Testis (tissue), 2 donors: ENCODE measurements at regions not wholly inside any gene's neighbourhood (a gene's known extent, or its start where the extent isn't known, plus 50 kb on each side); places are given as distances from the start of the nearest gene placed in this dataset.
"Not testable (repeated sequence)": the region's sequence is repeated elsewhere in the genome, so short reads cannot be mapped to it uniquely, and the experiment has no call there.

Experiments used
- DNase-seq: peaks from one replicate; pipeline ENCODE4 v3.0.0-alpha.2; 2019
- H3K27ac ChIP-seq, 2 donors: fragments of 200-600 bp; sonication (generic); one replicate each; pipeline ENCODE4 v1.5.1; 2019
- H3K27me3 ChIP-seq: fragments of 200-600 bp; sonication (generic); one replicate; pipeline ENCODE4 v1.5.1; 2019
- H3K36me3 ChIP-seq: fragments of 200-600 bp; sonication (generic); one replicate; pipeline ENCODE4 v1.5.1; 2017; ENCODE audit warnings: low read depth; ENCODE audit errors: missing control alignments
- H3K4me1 ChIP-seq: fragments of 200-600 bp; sonication (generic); one replicate; pipeline ENCODE4 v1.5.1; 2019
- H3K4me3 ChIP-seq, 2 donors: fragments of 200-600 bp; sonication (generic); one replicate each; pipeline ENCODE4 v1.5.1; 2017 to 2019
- H3K9me3 ChIP-seq: fragments of 200-600 bp; sonication (generic); one replicate; pipeline ENCODE4 v1.5.1; 2017
- WGBS, 2 donors: methylation state at CpG; one replicate each; pipeline ENCODE4 v1.1.5; 2018; 5-methylcytosine and 5-hydroxymethylcytosine counted together
- intact Hi-C: fragments of 100-400 bp; cut with DNase I; formaldehyde crosslinking; loops from one replicate; pipeline ENCODE4 v1.15.1; 2023; ENCODE audit warnings: low total_unique reads
- TF ChIP-seq, protein P1 (sequence below), 3 experiments: fragments of 450-650 bp in 2 of 3; fragments of 200-600 bp in 1 of 3; sonication (generic) in 1 of 3; IDR thresholded peaks; one replicate each; pipeline ENCODE4 v1.5.1; 2016 to 2019; ENCODE audit warnings: antibody characterized with exemption in 3 of 3, mild to moderate bottlenecking in 2 of 3, moderate library complexity in 1 of 3

DNA sequence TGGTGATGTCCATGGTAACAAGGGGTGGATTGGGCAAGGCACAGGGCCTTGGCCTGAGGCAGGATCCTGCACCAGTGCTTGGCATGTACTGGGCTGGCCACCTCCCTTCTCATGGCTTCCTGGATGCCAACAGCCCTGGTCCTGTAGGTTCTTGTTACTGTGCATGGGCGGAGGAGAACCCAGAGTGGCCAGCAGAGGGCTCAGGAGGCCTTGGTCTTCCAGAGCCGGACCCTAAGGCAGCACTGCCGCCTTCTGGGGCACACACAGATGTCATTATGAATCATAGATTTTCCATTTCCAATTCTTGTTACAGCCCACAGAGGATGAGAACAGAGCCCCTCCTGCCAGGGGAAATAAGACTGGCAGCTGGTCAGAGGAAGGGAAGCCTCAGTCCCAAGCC is 122.7 kb downstream of the ZNF267 start:
- H3K9me3 ChIP-seq, H3K36me3 ChIP-seq, H3K27me3 ChIP-seq, intact Hi-C loops, H3K4me1 ChIP-seq, H3K4me3 ChIP-seq, H3K27ac ChIP-seq: not testable (repeated sequence)
- WGBS, 2 donors: 37% methylated on average over 3 of the region's 3 CpGs; no CpG with 5 or more reads in 1 of the 2 donors
- TF ChIP-seq, protein P1, sequence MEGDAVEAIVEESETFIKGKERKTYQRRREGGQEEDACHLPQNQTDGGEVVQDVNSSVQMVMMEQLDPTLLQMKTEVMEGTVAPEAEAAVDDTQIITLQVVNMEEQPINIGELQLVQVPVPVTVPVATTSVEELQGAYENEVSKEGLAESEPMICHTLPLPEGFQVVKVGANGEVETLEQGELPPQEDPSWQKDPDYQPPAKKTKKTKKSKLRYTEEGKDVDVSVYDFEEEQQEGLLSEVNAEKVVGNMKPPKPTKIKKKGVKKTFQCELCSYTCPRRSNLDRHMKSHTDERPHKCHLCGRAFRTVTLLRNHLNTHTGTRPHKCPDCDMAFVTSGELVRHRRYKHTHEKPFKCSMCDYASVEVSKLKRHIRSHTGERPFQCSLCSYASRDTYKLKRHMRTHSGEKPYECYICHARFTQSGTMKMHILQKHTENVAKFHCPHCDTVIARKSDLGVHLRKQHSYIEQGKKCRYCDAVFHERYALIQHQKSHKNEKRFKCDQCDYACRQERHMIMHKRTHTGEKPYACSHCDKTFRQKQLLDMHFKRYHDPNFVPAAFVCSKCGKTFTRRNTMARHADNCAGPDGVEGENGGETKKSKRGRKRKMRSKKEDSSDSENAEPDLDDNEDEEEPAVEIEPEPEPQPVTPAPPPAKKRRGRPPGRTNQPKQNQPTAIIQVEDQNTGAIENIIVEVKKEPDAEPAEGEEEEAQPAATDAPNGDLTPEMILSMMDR (IDR thresholded peaks at IDR 0.05): peak in 2 of 3 experiments; percentile 31 to 43
- peak; percentile 76 for DNase-seq

DNA sequence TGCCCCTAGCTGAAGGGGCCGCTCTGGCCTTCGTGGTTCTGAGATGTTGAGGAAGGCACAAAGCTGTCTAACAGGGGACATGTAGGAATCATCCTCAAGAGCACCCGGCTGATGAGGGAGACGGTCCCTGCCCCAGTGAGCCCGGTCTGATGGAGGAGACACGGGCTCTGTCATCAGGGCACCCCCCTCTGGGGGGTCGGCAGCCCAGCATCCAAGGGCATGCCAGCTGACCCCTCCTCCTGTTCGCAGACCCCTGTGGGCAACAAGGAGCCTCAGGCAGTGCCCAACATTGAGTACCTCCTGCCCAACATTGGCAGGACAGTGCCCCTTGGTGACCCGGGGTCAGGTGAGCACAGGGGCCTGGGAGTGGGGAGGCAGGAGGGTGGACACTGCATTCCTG is 128.9 kb downstream of the ZNF267 start:
- H3K27me3 ChIP-seq, H3K4me1 ChIP-seq, H3K9me3 ChIP-seq, H3K4me3 ChIP-seq, H3K27ac ChIP-seq, H3K36me3 ChIP-seq, intact Hi-C loops, DNase-seq: not testable (repeated sequence)
- WGBS, 2 donors: 80 to 97% methylated on average over 5 to 7 of the region's 9 CpGs

DNA sequence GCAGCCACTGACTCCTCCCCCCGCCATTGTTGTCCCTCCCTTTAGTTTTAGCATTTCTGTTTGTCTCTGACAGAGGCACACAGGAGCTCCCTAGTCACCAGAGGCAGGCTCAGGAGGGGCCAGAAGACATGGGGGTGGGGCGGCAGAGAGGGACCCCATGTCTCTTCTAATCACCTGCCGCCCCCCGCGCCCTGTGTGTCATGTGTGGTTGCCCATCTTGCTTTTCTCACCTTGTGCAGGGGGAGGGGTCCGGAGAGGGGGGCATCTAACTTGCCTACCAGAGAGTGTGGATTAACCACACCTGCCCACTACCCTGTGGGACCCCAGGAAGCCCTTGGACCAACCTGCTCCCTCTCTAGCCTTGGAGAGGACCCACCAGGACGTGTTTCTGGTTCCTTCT is 130.2 kb downstream of the ZNF267 start:
- intact Hi-C loops, H3K36me3 ChIP-seq, DNase-seq, H3K27me3 ChIP-seq, H3K27ac ChIP-seq, H3K4me1 ChIP-seq, H3K4me3 ChIP-seq, H3K9me3 ChIP-seq: not testable (repeated sequence)
- 75% methylated on average over 6 of the region's 7 CpGs; no CpG with 5 or more reads in 1 of the 2 donors for WGBS, 2 donors

DNA sequence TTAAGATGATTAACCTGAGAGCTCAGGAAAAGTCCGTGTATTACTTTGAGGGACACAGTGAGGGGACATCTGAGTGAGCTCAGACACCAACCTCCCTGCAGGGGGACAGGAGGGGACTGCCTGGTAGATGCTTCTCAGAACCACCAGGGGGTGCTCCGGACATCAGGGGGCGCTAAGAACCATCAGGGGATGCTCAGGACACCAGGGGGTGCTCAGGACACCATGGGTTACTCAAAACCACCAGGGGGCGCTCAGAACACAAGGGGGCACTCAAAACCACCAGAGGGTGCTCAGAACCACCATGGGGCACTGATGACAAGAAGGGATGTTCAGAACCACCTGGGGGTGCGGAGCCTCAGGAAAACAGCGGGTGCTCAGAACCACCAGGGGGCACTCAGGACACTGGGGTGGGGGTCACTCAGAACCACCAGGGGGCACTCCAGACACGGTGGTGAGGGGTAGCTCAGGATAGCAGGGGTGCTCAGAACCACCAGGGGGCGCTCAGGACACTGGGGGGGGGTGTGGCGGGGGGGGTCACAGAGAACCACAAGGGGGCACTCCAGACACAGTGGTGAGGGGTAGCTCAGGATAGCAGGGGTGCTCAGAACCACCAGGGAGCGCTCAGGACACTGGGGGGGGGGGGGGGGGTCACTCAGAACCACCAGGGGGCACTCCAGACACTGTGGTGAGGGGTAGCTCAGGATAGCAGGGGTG is 165.3 kb downstream of the ZNF267 start:
- H3K27ac ChIP-seq, H3K27me3 ChIP-seq, H3K4me1 ChIP-seq, intact Hi-C loops, H3K4me3 ChIP-seq, H3K9me3 ChIP-seq, H3K36me3 ChIP-seq: not testable (repeated sequence)
- 60 to 70% methylated on average over 2 to 5 of the region's 10 CpGs for WGBS, 2 donors
- TF ChIP-seq, protein P1 (IDR thresholded peaks at IDR 0.05): peak in 1 of 3 experiments; percentile 19
- peak; percentile 29 for DNase-seq

DNA sequence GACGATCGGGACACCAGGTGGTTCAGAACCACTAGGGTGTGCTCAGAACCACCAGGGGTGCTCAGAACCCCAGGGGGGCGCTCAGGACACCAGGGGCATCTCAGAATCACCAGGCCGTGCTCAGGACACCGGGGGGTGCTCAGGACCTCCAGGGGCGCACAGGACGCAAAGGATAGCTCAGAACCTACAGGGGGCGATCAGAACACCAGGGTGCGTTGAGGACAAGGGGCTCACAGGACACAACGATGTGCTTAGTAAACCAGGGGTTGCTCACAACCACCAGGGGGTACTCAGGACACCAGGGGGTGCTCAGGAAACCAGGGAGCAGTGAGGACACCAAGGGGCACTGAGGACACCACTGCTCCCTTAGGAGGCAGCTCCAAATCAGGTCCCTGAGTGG is 166.3 kb downstream of the ZNF267 start:
- intact Hi-C loops, H3K9me3 ChIP-seq, H3K27me3 ChIP-seq, H3K4me1 ChIP-seq, H3K36me3 ChIP-seq, DNase-seq, H3K27ac ChIP-seq, H3K4me3 ChIP-seq: not testable (repeated sequence)
- WGBS, 2 donors: no CpG with 5 or more reads among the region's 10 CpGs

DNA sequence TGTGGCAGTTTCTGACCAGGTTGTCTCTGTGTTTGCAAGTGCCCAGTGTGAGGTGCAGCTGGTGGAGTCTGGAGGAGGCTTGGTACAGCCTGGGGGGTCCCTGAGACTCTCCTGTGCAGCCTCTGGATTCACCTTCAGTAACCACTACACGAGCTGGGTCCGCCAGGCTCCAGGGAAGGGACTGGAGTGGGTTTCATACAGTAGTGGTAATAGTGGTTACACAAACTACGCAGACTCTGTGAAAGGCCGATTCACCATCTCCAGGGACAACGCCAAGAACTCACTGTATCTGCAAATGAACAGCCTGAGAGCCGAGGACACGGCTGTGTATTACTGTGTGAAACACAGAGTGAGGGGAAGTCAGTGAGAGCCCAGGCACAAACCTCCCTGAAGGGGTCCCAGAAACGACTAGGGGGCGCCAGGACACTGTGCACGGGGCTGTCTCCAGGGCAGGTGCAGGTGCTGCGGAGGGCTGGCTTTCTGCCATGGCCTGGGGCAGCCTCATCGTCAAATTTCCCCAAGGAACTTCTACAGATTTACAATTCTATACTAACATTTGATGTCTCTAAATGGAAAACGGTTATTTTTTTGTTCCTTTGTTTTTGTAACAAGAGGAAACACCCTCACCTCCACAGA is 187.0 kb upstream of the TP53TG3D start:
- H3K27me3 ChIP-seq, H3K36me3 ChIP-seq, H3K27ac ChIP-seq, intact Hi-C loops, DNase-seq, H3K4me3 ChIP-seq, H3K9me3 ChIP-seq, H3K4me1 ChIP-seq: not testable (repeated sequence)
- 25 to 30% methylated on average over 11 to 13 of the region's 13 CpGs for WGBS, 2 donors

DNA sequence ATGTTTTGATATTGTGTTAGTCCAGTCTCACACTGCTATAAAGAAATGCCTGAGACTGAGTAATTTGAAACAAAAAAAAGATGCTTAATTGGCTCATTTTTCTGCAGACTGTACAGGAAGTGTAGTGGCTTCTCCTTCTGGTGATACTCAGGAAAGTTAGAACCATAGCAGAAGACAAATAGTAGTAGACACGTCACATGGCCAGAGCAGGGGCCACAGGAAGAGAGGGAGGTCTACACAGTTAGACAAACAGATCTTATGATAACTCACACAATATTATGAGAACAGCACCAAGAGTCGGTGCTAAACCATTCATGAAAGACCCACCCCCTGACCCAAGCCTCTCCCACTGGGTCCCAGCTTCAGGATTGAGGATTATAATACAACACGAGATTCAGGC is 181.5 kb upstream of the TP53TG3D start:
- H3K27ac ChIP-seq, H3K36me3 ChIP-seq, DNase-seq, H3K9me3 ChIP-seq, H3K4me3 ChIP-seq, intact Hi-C loops, H3K4me1 ChIP-seq, H3K27me3 ChIP-seq: not testable (repeated sequence)
- WGBS, 2 donors: no CpG with 5 or more reads among the region's 3 CpGs

DNA sequence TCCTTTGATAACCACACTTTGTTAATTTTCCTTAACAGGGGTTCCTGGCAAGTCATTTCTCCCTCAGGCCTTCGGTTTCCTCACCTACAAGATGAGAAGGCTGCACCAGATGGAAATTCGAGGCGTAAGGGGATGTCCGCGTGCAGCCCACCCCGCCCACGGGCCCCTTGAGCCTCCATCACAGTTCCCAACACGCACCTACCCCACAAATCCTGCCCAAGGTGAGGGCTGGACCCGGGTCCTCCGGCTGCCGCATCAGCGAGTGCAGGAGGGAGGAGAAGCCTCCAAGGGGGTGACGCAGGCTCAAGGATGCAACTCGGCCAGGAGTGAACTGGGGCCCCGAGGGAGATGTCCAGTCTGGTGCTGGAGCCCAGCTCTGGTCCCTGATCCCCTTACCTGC is 169.2 kb upstream of the TP53TG3D start:
- H3K36me3 ChIP-seq, H3K4me3 ChIP-seq, H3K27me3 ChIP-seq, H3K9me3 ChIP-seq, DNase-seq, H3K4me1 ChIP-seq, H3K27ac ChIP-seq, intact Hi-C loops: not testable (repeated sequence)
- 41 to 63% methylated on average over 8 to 12 of the region's 15 CpGs for WGBS, 2 donors

DNA sequence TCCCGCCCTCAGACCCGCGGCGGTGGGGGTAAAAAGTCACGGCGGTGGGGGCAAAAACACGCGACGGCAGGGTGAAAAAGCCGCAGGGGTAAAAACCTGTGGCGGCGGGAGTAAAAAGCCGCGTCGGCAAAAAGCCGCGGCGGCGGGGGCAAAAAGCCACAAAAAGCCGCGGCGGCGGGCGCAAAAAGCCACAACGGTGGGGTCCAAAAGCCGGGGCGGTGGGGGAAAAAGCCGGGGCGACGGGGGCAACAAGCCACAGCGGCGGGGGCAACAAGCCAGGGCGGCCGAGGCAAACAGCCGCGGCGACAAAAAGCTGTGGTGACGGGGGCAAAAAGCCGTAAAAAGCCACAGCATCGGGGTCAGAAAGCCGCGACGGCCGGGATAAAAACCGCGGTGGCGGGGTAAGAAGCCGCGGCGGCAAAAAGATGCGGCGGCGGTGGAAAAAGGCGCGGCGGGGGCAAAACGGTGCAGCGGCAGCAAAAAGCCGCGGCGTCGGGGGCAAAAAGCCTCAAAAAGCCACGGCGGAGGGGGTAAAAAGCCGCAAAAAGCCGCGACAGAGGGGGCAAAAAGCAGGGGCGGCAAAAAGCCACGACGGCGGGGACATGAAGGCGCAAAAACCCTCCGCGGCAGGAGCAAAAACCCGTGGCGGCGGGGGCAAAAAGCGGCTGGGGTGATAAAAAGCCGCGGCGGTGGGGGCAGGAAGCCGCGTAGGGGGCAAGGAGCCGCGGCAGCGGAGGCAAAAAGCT is 168.3 kb upstream of the TP53TG3D start:
- H3K4me1 ChIP-seq, H3K27me3 ChIP-seq, H3K9me3 ChIP-seq, intact Hi-C loops, H3K27ac ChIP-seq, H3K36me3 ChIP-seq, DNase-seq: not testable (repeated sequence)
- peak overlapping the region; percentile 18 to 39 for H3K4me3 ChIP-seq
- WGBS, 2 donors: 12 to 27% methylated on average over 43 to 67 of the region's 86 CpGs
